Liver (tissue), 3 donors: ENCODE measurements at regions not wholly inside any gene's neighbourhood (a gene's known extent, or its start where the extent isn't known, plus 50 kb on each side); places are given as distances from the start of the nearest gene placed in this dataset.

ENCODE experiments used
- CTCF ChIP-seq: fragments of 150-350 bp; IDR thresholded peaks from 2 replicates; pipeline ENCODE4 v1.5.1; 2017; ENCODE audit warnings: improper control_type of control experiment, low read depth, low read length; ENCODE audit not compliant: missing input control
- EGR1 ChIP-seq, 2 donors: IDR thresholded peaks; 2 replicates each; pipeline ENCODE4 v1.6.1; 2016 to 2018; ENCODE audit warnings: antibody characterized with exemption in 2 of 2, low read depth in 2 of 2
- MAX ChIP-seq: IDR thresholded peaks from 2 replicates; pipeline ENCODE4 v1.6.1; 2016; ENCODE audit warnings: antibody characterized with exemption
- REST ChIP-seq: IDR thresholded peaks from 2 replicates; pipeline ENCODE4 v1.6.1; 2016; ENCODE audit warnings: antibody characterized with exemption, mild to moderate bottlenecking
- TAF1 ChIP-seq: conservative IDR thresholded peaks from 2 replicates; pipeline ENCODE4 v1.6.1; 2016; ENCODE audit warnings: antibody characterized with exemption, mild to moderate bottlenecking
- ZBTB33 ChIP-seq: IDR thresholded peaks from 2 replicates; pipeline ENCODE4 v1.6.1; 2016; ENCODE audit warnings: antibody characterized with exemption
- donor health status: healthy.
- donor health status: healthy.

GRCh38 chr5:145531038-145531734 lies 304.0 kb downstream of the PRELID2 start:
- TF ChIP-seq CTCF (no peak), MAX (no peak), TAF1 (no peak), REST (no peak), EGR1 (IDR thresholded peaks at IDR 0.05; ENCODE audit: low read depth in 2 of 2) (no peak), ZBTB33 (no peak)
